8988T (cell line): ENCODE measurements at regions not wholly inside any gene's neighbourhood (a gene's known extent, or its start where the extent isn't known, plus 50 kb on each side); places are given as distances from the start of the nearest gene placed in this dataset.
"Not testable (repeated sequence)": the region's sequence is repeated elsewhere in the genome, so short reads cannot be mapped to it uniquely, and the experiment has no call there.

Experiments used
- DNase-seq: peaks from one replicate; pipeline ENCODE4 v3.0.0; 2011

- no peak for DNase-seq
Observed at GRCh38 chr5:126233256-126233655, 190.0 kb upstream of the GRAMD2B start.

GRCh38 chr5:126234563-126235195, 188.5 kb upstream of the GRAMD2B start:
- peak; percentile 17 for DNase-seq

- DNase-seq = no peak
Observed at GRCh38 chr5:126235628-126236027, 187.6 kb upstream of the GRAMD2B start.

- no peak for DNase-seq
Observed at GRCh38 chr5:126236994-126237393, 186.2 kb upstream of the GRAMD2B start.

GRCh38 chr5:126248611-126249010, 174.6 kb upstream of the GRAMD2B start:
- DNase-seq = no peak

GRCh38 chr5:126251024-126251423, 172.2 kb upstream of the GRAMD2B start:
- DNase-seq = no peak

- DNase-seq = no peak
Observed at GRCh38 chr5:126253406-126253805, 169.8 kb upstream of the GRAMD2B start.

- no peak for DNase-seq
Observed at GRCh38 chr5:126263591-126264184, 159.5 kb upstream of the GRAMD2B start.

- DNase-seq = no peak
Observed at GRCh38 chr5:126265917-126266316, 157.3 kb upstream of the GRAMD2B start.

- DNase-seq = no peak
Observed at GRCh38 chr5:126267438-126267837, 155.8 kb upstream of the GRAMD2B start.

- DNase-seq = no peak
Observed at GRCh38 chr5:126268697-126269315, 154.4 kb upstream of the GRAMD2B start.

GRCh38 chr5:126269511-126269910, 153.7 kb upstream of the GRAMD2B start:
- DNase-seq = no peak

- DNase-seq = no peak
Observed at GRCh38 chr5:126271141-126271540, 152.1 kb upstream of the GRAMD2B start.

- DNase-seq = no peak
Observed at GRCh38 chr5:126274076-126274762, 149.0 kb upstream of the GRAMD2B start.

GRCh38 chr5:126274763-126275125, 148.5 kb upstream of the GRAMD2B start:
- no peak for DNase-seq

GRCh38 chr5:126277762-126278161, 145.4 kb upstream of the GRAMD2B start:
- no peak for DNase-seq

GRCh38 chr5:126280343-126280742, 142.9 kb upstream of the GRAMD2B start:
- DNase-seq = no peak

- no peak for DNase-seq
Observed at GRCh38 chr5:126280846-126281245, 142.4 kb upstream of the GRAMD2B start.

GRCh38 chr5:126284977-126285696, 138.1 kb upstream of the GRAMD2B start:
- DNase-seq = no peak

- DNase-seq = not testable (repeated sequence)
Observed at GRCh38 chr5:126296121-126296520, 127.1 kb upstream of the GRAMD2B start.

- no peak for DNase-seq
Observed at GRCh38 chr5:126300293-126300692, 122.9 kb upstream of the GRAMD2B start.

GRCh38 chr5:126301056-126301455, 122.2 kb upstream of the GRAMD2B start:
- no peak for DNase-seq

- DNase-seq = no peak
Observed at GRCh38 chr5:126309860-126310259, 113.3 kb upstream of the GRAMD2B start.
